Muscle of leg (tissue), 3 donors: ENCODE measurements at regions not wholly inside any gene's neighbourhood (a gene's known extent, or its start where the extent isn't known, plus 50 kb on each side); places are given as distances from the start of the nearest gene placed in this dataset.

Experiments used
- DNase-seq: peaks from one replicate; pipeline ENCODE4 v3.0.0; 2013
- H3K27ac ChIP-seq: one replicate; pipeline ENCODE4 v1.5.1; 2013; ENCODE audit warnings: mild to moderate bottlenecking, low read length, control low read depth
- H3K27me3 ChIP-seq: one replicate; pipeline ENCODE4 v1.6.1; 2013; ENCODE audit warnings: low read length; ENCODE audit not compliant: control insufficient read depth, insufficient read depth
- H3K36me3 ChIP-seq: one replicate; pipeline ENCODE4 v1.6.1; 2013; ENCODE audit warnings: low read length; ENCODE audit not compliant: control insufficient read depth, insufficient read depth
- H3K4me1 ChIP-seq: one replicate; pipeline ENCODE4 v1.6.1; 2013; ENCODE audit warnings: low read length; ENCODE audit not compliant: control insufficient read depth, insufficient read depth
- H3K4me3 ChIP-seq: one replicate; pipeline ENCODE4 v1.5.1; 2013; ENCODE audit warnings: low read length, control low read depth
- H3K9me3 ChIP-seq: replicated peaks from 2 replicates; pipeline ENCODE4 v1.6.1; 2013; ENCODE audit warnings: low read depth, low read length; ENCODE audit not compliant: control insufficient read depth
- WGBS: methylation state at CpG from one replicate; pipeline ENCODE4 v1.1.5; 2013; ENCODE audit warnings: missing lambda C conversion rate; ENCODE audit not compliant: insufficient coverage; 5-methylcytosine and 5-hydroxymethylcytosine counted together

DNA sequence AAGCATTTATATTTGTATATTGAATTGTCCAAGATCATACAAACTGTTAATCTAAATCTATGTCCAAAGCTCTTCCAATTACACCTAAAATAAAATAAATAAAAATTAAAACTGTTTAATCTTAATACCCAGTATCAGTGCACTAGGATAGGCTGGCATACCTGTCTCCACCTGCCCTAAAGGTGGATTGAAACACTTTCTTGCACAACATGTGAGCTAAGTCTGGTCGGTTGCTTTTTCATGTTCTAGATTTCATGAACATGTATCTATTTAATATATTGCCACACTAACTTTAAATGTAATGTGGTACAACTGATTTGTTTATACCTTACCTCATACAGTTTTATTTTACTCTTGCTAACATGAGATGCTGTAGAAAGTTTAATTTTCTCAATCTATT is 193.0 kb downstream of the VGLL3 start:
- Histone ChIP-seq H3K9me3 (no peaks in the 10 kb centered on the region), H3K4me1 (peaks cover 2% of the 10 kb centered on the region), H3K27me3 (no peaks in the 10 kb centered on the region), H3K4me3 (no peak overlapping the region), H3K27ac (no peak overlapping the region), H3K36me3 (no peaks in the 10 kb centered on the region)
- DNase-seq = no peak
- WGBS = no CpG with 5 or more reads among the region's 1 CpG

DNA sequence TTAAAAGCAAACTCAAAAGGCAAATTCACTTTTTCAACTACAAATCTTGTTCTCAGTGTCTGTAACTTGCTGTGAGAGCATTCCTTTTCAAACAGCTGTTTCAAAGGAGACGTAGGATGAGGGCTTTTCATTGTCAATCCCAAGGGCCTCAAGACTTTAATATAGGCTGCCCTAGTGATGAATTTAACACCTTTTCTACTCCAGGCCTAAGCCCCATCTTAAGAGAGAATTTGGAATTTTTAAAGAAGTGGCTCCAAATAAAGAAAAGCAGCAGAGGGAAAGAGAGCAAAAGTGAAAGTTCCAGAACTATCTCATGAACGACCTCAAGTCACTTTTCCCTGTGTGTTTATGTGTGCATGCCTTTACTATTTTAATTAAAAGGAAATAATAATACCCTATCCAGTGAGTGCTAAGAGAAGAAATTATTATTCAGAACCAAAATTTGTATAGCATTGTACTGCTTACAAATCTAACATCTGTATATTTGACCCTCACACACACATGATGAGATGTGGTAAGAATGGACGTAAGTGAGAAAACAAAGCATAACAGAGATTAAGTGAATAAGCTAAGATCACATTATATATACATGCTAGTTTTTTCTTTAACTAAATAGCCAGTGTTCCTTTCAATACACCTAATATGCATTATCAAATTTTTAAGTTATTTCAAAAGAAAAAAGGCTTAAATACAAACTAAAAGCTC is 196.4 kb downstream of the VGLL3 start:
- no peaks in the 10 kb centered on the region for H3K27me3 ChIP-seq
- peak; percentile 49 for DNase-seq
- no peaks in the 10 kb centered on the region for H3K9me3 ChIP-seq
- peak overlapping the region; percentile 17 for H3K4me3 ChIP-seq
- peak overlapping the region; percentile 92 for H3K27ac ChIP-seq
- H3K36me3 ChIP-seq = no peaks in the 10 kb centered on the region
- WGBS = no CpG with 5 or more reads among the region's 3 CpGs
- H3K4me1 ChIP-seq = peaks cover 4% of the 10 kb centered on the region

DNA sequence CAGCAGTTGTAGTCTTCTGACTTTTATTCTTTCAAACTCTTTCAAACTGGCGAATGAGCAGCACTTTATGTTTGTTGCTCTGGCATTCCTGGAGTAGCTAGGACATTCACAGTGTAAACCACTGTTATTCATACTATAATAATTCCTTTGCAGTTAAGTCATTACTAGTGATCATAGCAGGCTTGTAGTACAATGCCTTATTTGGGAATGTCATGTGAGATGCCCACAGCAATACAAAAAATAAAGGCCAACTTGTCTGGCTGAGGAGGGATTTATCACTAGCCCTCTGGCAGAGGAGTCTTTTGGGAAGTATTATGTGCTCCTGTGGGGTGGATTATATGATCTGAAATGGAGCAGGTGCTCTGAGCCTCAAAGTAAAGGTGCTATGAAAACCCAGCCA is 197.2 kb downstream of the VGLL3 start:
- H3K4me3 ChIP-seq = no peak overlapping the region
- peak; percentile 86 for DNase-seq
- no CpG with 5 or more reads among the region's 1 CpG for WGBS

DNA sequence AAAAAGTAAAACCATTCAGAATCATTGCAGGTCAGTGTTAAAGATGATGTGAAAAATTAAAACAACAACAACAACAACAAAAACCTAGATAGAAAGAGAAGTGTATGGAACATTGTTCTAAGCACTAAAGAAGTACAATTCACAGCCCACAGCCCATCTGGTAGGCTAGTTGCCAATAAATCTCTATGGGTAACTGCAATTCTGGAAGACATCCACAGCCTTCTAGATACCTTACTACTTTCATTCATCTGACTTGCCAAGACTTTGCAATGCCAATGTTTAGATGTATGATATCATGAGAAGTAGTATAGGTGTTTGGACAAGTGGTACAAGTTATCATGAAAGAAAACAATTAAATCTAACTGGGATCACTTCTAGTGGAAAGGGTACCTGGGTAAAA is 198.6 kb downstream of the VGLL3 start:
- peak; percentile 29 for DNase-seq

More for the DNA sequence above, 197.2 kb downstream of the VGLL3 start:
- H3K36me3 ChIP-seq = no peaks in the 10 kb centered on the region
- no peaks in the 10 kb centered on the region for H3K9me3 ChIP-seq
- H3K27ac ChIP-seq = peak overlapping the region; percentile 92
- no peaks in the 10 kb centered on the region for H3K27me3 ChIP-seq
- H3K4me1 ChIP-seq = peaks cover 4% of the 10 kb centered on the region

DNA sequence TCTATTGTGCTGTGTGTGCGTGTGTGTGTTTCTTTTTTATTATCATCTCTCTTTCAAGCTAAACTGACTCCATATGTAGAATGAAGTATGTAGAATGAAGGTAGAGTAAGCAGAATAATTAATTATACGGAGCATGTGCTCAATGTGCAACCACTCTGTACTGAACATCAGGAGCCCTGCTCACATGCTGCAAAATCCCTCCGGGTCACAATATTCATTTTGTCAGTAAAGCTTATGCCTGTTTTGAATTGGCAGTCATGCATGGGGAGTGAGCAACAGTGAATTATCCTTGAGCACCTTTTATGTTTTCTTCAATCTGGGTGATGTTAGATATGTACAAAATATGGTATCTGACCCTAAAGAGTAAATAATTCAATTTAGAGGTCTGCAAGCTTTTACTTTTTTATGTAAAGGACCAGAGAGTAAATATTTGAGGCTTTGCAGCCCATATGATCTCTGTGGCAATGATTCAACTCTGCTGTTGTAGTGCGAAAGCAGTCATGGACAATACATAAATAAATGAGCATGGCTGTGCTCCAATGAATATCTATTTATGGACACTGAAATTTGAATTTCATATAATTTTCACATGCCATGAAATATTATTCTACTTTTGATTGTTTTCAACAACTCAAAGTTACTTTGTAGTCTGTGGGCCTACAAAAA is 199.9 kb downstream of the VGLL3 start:
- peaks cover 4% of the 10 kb centered on the region for H3K4me1 ChIP-seq
- H3K9me3 ChIP-seq = no peaks in the 10 kb centered on the region
- DNase-seq = peak; percentile 38
- H3K36me3 ChIP-seq = no peaks in the 10 kb centered on the region
- no peak overlapping the region for H3K4me3 ChIP-seq
- WGBS = no CpG with 5 or more reads among the region's 4 CpGs
- H3K27me3 ChIP-seq = no peaks in the 10 kb centered on the region
- no peak overlapping the region for H3K27ac ChIP-seq

More for the DNA sequence above, 198.6 kb downstream of the VGLL3 start:
- peak overlapping the region; percentile 22 for H3K27ac ChIP-seq
- H3K36me3 ChIP-seq = no peaks in the 10 kb centered on the region
- no peaks in the 10 kb centered on the region for H3K27me3 ChIP-seq
- H3K4me3 ChIP-seq = no peak overlapping the region
- H3K4me1 ChIP-seq = peaks cover 4% of the 10 kb centered on the region
- H3K9me3 ChIP-seq = no peaks in the 10 kb centered on the region

DNA sequence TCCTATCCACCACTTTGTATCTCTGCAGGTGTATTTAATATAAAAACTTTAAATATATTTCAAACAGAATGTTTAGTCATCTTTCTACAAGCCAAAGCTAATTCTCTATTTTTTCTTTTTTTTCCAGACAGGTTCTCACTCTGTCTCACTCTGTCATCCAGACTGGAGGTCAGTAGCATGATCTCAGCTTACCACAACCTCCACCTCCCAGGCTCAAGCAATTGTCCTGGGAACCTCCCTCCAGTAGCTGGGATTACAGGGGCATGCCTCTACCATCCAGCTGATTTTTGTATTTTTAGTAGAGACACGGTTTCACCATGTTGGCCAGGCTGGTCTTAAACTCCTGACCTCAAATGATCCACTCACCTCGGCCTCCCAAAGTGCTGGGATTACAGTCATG is 202.6 kb downstream of the VGLL3 start:
- Histone ChIP-seq H3K27me3 (no peaks in the 10 kb centered on the region), H3K36me3 (no peaks in the 10 kb centered on the region), H3K9me3 (no peaks in the 10 kb centered on the region), H3K27ac (no peak overlapping the region), H3K4me1 (peaks cover 2% of the 10 kb centered on the region), H3K4me3 (no peak overlapping the region)
- no peak for DNase-seq
- 83% methylated on average over 1 of the region's 2 CpGs for WGBS

DNA sequence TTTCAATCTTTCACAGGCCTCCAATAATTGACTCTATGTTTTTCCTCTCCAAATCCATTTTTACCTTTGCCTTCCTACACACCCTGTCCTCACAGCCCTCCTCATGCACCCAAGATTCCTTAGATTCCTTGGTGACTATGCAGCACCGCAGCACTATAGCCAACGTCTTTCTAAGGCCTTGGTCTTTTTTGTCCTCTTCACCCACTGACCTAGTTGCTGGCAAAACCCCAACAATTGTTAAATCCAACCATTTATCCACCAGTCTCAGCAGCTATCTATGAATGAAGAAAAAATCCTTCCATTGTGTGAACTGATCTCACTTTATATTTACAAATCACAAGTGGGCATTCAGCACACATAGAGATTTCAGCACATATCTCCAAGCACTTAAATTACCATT is 203.9 kb downstream of the VGLL3 start:
- Histone ChIP-seq H3K4me3 (no peak overlapping the region), H3K9me3 (no peaks in the 10 kb centered on the region), H3K27me3 (no peaks in the 10 kb centered on the region), H3K4me1 (peaks cover 2% of the 10 kb centered on the region), H3K27ac (no peak overlapping the region), H3K36me3 (no peaks in the 10 kb centered on the region)
- 62% methylated on average over 2 of the region's 2 CpGs for WGBS
- DNase-seq = peak; percentile 8

DNA sequence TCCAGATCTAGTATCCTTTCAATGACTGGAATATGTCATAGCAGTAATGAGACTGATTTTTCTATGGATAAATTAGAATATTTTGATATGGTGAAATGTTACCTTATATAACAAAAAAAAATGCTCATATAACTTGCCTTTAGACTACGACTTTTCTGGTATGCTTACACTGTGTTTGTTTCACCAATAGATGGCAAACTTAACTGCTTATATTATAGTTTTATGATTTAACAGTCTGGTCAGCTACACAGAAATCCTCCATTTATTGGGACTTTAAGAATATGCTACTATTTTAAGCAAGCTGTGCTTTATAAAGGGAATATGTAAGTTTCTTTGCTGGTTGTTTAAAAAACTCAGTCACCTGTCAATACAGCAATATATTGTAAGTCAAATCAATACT is 205.6 kb downstream of the VGLL3 start:
- WGBS = no CpG with 5 or more reads among the region's 1 CpG
- Histone ChIP-seq H3K27me3 (no peaks in the 10 kb centered on the region), H3K4me3 (no peak overlapping the region), H3K36me3 (no peaks in the 10 kb centered on the region), H3K9me3 (no peaks in the 10 kb centered on the region), H3K27ac (no peak overlapping the region), H3K4me1 (peaks cover 2% of the 10 kb centered on the region)
- DNase-seq = peak; percentile 71

DNA sequence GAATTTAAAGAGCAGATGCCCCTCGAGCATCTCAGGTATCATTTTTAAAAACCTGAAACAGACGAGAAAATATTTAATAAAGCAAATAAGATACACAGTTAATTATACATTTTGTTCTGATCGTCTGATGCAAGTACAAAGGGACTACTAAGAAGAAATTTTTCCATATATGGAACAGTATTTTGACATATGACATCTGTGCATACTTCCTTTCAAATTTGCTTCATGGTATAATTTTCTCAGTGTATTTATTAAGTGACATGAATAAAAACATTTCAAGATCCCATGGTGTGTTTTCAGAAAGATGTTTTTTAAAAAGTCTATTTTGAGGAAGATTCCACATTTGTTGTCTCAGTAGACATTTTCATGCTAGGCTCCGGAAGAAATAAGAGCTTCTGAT is 208.1 kb downstream of the VGLL3 start:
- Histone ChIP-seq H3K27ac (no peak overlapping the region), H3K27me3 (no peaks in the 10 kb centered on the region), H3K9me3 (no peaks in the 10 kb centered on the region), H3K4me3 (no peak overlapping the region), H3K4me1 (peaks cover 2% of the 10 kb centered on the region), H3K36me3 (no peaks in the 10 kb centered on the region)
- peak; percentile 7 for DNase-seq
- no CpG with 5 or more reads among the region's 4 CpGs for WGBS

DNA sequence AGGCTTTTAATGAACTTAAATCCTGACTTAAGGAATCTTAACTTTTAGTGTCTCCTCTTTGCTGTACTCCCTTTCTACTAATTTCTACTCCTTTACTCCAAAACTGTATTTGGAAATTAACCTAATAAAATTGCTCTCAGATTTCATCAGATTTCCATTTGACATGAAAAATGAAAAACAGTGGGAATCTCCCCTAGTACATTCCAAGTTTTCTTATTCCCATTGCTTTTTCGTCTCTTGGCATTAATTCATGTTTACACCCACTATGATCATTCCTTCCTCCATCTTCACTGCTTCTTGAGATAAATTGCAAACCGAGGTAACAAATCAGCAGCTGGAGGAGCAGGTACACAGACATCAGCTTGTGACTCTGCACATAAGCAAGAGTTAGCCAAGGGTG is 208.7 kb downstream of the VGLL3 start:
- no peaks in the 10 kb centered on the region for H3K9me3 ChIP-seq
- no peak overlapping the region for H3K4me3 ChIP-seq
- peak; percentile 50 for DNase-seq
- WGBS = no CpG with 5 or more reads among the region's 2 CpGs
- H3K27ac ChIP-seq = no peak overlapping the region
- peaks cover 2% of the 10 kb centered on the region for H3K4me1 ChIP-seq
- H3K27me3 ChIP-seq = no peaks in the 10 kb centered on the region
- H3K36me3 ChIP-seq = no peaks in the 10 kb centered on the region
